ENCODE measurements at regions not wholly inside any gene's neighbourhood (a gene's known extent, or its start where the extent isn't known, plus 50 kb on each side); places are given as distances from the start of the nearest gene placed in this dataset.

DNA sequence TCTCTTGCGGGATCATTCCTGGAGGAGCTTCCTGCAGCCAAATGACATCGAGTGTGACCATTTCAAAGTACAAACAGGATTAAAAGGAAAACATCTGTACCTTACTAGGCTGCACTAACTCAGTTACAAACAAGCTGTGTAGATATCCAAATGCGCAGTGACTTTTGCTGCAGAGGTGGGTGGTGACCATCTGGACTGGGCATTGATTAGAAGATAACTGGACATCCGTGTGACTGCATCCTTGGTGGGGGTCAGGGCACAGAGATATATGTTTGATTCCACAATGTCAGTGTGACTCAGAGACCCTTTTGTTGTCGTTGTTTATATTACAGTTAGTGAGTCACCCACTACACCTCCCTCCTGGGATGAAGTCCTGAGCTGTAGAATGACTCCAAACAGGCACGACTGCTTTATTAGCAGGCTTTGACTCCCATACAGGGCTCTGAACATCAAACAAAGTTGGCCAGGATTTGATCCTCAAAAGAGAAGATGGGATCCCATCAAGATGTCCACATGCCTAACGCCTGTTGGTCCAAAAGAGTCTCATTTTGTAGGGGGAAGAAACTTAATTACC, 56.7 kb upstream of the SDK1 start:
- DNase-seq (ENCODE audit: low spot score in 2 of 2): no peak
- H3K27me3 ChIP-seq (ENCODE audit: low read depth): no peaks in the 10 kb centered on the region
- in situ Hi-C loops (cut with MboI; ENCODE audit: low sequenced_read_pairs): no loop called here
- no peaks in the 10 kb centered on the region for H3K36me3 ChIP-seq (replicated peaks)
- H3K9me3 ChIP-seq: no peaks in the 10 kb centered on the region
- H3K4me1 ChIP-seq: no peaks in the 10 kb centered on the region
- H3K4me3 ChIP-seq: no peak overlapping the region

DNA sequence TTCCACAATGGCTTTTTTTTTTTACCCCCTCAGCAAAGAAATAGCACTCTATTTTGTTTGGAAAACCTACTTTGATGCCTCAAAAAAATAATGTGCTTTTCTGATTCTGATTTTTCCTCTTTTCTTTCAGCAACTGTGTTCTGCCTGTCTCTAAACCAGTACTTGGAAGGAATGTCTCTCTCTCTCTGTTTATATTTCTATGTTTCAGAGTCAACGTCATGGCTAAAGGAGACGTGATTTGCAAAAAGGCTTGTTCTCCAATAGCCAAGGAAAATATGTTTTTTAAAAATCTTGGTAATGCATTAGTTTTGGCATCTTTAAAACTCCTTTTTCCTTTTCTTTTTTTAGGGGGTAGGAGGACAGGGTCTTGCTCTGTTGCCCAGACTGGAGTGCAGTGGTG, 56.0 kb upstream of the SDK1 start:
- no peak for DNase-seq (ENCODE audit: low spot score in 2 of 2)
- H3K4me3 ChIP-seq: no peak overlapping the region
- H3K36me3 ChIP-seq (replicated peaks): no peaks in the 10 kb centered on the region
- no peaks in the 10 kb centered on the region for H3K4me1 ChIP-seq
- in situ Hi-C loops (cut with MboI; ENCODE audit: low sequenced_read_pairs): no loop called here
- no peaks in the 10 kb centered on the region for H3K9me3 ChIP-seq
- H3K27me3 ChIP-seq (ENCODE audit: low read depth): no peaks in the 10 kb centered on the region

DNA sequence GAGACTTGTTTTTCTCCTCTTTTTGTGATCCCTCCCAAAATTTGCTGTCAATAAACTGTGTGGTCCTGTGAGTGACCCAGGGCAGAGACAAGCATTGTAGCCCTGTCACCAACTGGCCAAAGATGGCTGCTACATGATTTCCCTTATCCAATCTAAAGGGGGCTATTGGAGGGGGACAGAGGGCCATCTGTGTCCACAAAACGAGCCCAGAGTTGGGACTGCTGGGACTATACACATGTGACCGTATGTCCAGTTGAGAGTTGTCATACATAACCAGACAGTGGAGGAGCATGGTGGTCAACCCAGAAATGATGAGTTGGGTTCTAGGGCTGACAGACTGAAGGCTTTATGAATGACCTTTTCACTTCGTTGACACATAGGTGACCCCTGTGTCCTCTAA, 55.3 kb upstream of the SDK1 start:
- in situ Hi-C loops (cut with MboI; ENCODE audit: low sequenced_read_pairs): no loop called here
- DNase-seq (ENCODE audit: low spot score in 2 of 2): no peak
- Histone ChIP-seq H3K9me3 (no peaks in the 10 kb centered on the region), H3K4me1 (no peaks in the 10 kb centered on the region), H3K36me3 (replicated peaks) (no peaks in the 10 kb centered on the region), H3K4me3 (no peak overlapping the region), H3K27me3 (ENCODE audit: low read depth) (no peaks in the 10 kb centered on the region)

DNA sequence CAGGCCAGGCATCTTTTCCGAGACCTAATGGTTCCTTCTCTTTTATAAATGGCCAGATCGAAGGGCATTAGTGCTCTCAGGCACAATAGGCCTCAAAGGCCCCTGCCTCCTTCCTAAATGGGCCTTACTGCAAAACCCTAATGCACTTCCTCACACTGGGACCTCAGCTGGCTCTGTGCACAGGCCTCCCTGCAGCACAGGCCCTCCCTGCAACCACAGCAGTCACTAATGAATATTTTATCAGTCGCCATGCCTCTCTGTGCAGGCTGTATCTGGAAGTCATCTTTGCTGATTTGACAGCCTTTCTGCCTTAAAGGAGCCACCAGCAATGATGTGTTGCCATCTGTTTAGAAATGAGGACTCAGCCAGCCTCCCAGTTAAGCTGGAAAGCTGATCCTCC, 54.9 kb upstream of the SDK1 start:
- no peak for DNase-seq (ENCODE audit: low spot score in 2 of 2)
- H3K36me3 ChIP-seq (replicated peaks): no peaks in the 10 kb centered on the region
- no peak overlapping the region for H3K4me3 ChIP-seq
- H3K9me3 ChIP-seq: no peaks in the 10 kb centered on the region
- in situ Hi-C loops (cut with MboI; ENCODE audit: low sequenced_read_pairs): no loop called here
- H3K4me1 ChIP-seq: no peaks in the 10 kb centered on the region
- no peaks in the 10 kb centered on the region for H3K27me3 ChIP-seq (ENCODE audit: low read depth)

- H3K36me3 ChIP-seq (replicated peaks): no peaks in the 10 kb centered on the region
- H3K27me3 ChIP-seq (ENCODE audit: low read depth): no peaks in the 10 kb centered on the region
- DNase-seq (ENCODE audit: low spot score in 2 of 2): no peak
- in situ Hi-C loops (cut with MboI; ENCODE audit: low sequenced_read_pairs): no loop called here
- H3K4me1 ChIP-seq: no peaks in the 10 kb centered on the region
- no peaks in the 10 kb centered on the region for H3K9me3 ChIP-seq
- H3K4me3 ChIP-seq: no peak overlapping the region
These were observed 54.4 kb upstream of the SDK1 start for GRCh38 chr7:3246651-3247050.

DNA sequence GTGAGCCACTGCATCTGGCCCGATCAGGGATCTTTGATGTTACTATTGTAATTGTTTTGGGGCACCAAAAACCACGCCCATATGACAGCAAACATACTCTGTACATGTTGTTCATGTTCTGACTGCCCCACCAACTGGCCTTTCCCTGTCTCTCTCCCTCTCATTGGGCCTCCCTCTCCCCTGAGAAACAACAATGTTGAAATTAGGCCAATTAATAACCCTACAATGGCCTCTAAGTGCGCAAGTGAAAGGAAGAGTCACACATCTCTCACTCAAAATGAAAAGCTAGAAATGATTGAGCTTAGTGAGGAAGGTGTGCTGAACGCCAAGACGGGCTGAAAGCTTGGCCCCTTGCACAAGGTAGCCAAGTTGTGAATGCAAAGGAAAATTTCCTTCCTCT, 50.3 kb upstream of the SDK1 start:
- no peak for DNase-seq (ENCODE audit: low spot score in 2 of 2)
- in situ Hi-C loops (cut with MboI; ENCODE audit: low sequenced_read_pairs): no loop called here
- H3K4me3 ChIP-seq: no peak overlapping the region
- H3K9me3 ChIP-seq: no peaks in the 10 kb centered on the region
- H3K27me3 ChIP-seq (ENCODE audit: low read depth): no peaks in the 10 kb centered on the region
- no peaks in the 10 kb centered on the region for H3K36me3 ChIP-seq (replicated peaks)
- H3K4me1 ChIP-seq: no peaks in the 10 kb centered on the region

Measured in HAP-1 (cell line).